HUES48 (cell line): ENCODE measurements at regions not wholly inside any gene's neighbourhood (a gene's known extent, or its start where the extent isn't known, plus 50 kb on each side); places are given as distances from the start of the nearest gene placed in this dataset.
A peak's percentile ranks its signal among the peaks of the same experiment; 100 is the strongest.

Source experiments
- H3K27ac ChIP-seq: one replicate; pipeline ENCODE4 v1.7.0; 2013; ENCODE audit warnings: low read depth, low read length, inconsistent platforms
- H3K27me3 ChIP-seq: 2 replicates; pipeline ENCODE4 v1.6.1; 2013; ENCODE audit warnings: mild to moderate bottlenecking, low read length; ENCODE audit not compliant: control insufficient read depth, insufficient read depth
- H3K36me3 ChIP-seq: 2 replicates; pipeline ENCODE4 v1.6.1; 2013; ENCODE audit warnings: low read length; ENCODE audit not compliant: control insufficient read depth, insufficient read depth
- H3K4me1 ChIP-seq: 2 replicates; pipeline ENCODE4 v1.6.1; 2013; ENCODE audit warnings: mild to moderate bottlenecking, low read length; ENCODE audit not compliant: control insufficient read depth, insufficient read depth
- H3K4me3 ChIP-seq: 2 replicates; pipeline ENCODE4 v1.5.1; 2013; ENCODE audit warnings: mild to moderate bottlenecking, low read depth, low read length
- H3K9ac ChIP-seq: 2 replicates; pipeline ENCODE4 v1.6.1; 2013; ENCODE audit warnings: mild to moderate bottlenecking, low read depth, low read length, moderate library complexity
- H3K9me3 ChIP-seq: 2 replicates; pipeline ENCODE4 v1.6.1; 2013; ENCODE audit warnings: low read length; ENCODE audit not compliant: control insufficient read depth, insufficient read depth

- Histone ChIP-seq H3K27me3 (no peaks in the 10 kb centered on the region), H3K27ac (peak overlapping the region; percentile 92), H3K9me3 (peaks cover 5% of the 10 kb centered on the region; the same call in 1 of the 2 replicates), H3K4me1 (peaks cover 43% of the 10 kb centered on the region), H3K9ac (no peak overlapping the region), H3K4me3 (no peak overlapping the region), H3K36me3 (no peaks in the 10 kb centered on the region)
Measured at GRCh38 chr14:61104358-61104757, 123.3 kb downstream of the SLC38A6 start.

GRCh38 chr14:61103541-61104339, 122.7 kb downstream of the SLC38A6 start:
- Histone ChIP-seq H3K9ac (no peak overlapping the region; the same call in 1 of the 2 replicates), H3K36me3 (no peaks in the 10 kb centered on the region), H3K4me3 (no peak overlapping the region), H3K27ac (peak overlapping the region; percentile 92), H3K4me1 (peaks cover 43% of the 10 kb centered on the region), H3K27me3 (no peaks in the 10 kb centered on the region), H3K9me3 (peaks cover 11% of the 10 kb centered on the region)

- H3K27me3 ChIP-seq: no peaks in the 10 kb centered on the region
- H3K9me3 ChIP-seq: peaks cover 20% of the 10 kb centered on the region
- peaks cover 43% of the 10 kb centered on the region for H3K4me1 ChIP-seq
- no peaks in the 10 kb centered on the region for H3K36me3 ChIP-seq
- no peak overlapping the region for H3K4me3 ChIP-seq
- H3K9ac ChIP-seq: 0 out of 2 replicates have a peak overlapping the region, but pooled peaks have one; percentile 22
- peak overlapping the region; percentile 92 for H3K27ac ChIP-seq
Measured at GRCh38 chr14:61102549-61103466, 121.8 kb downstream of the SLC38A6 start.
